ENCODE measurements at regions not wholly inside any gene's neighbourhood (a gene's known extent, or its start where the extent isn't known, plus 50 kb on each side); places are given as distances from the start of the nearest gene placed in this dataset.
"Not testable (repeated sequence)": the region's sequence is repeated elsewhere in the genome, so short reads cannot be mapped to it uniquely, and the experiment has no call there.

GRCh38 chr2:193867454-193867853 is 1672.7 kb upstream of the TMEFF2 start:
- no peak for DNase-seq (ENCODE audit: low spot score)

DNA sequence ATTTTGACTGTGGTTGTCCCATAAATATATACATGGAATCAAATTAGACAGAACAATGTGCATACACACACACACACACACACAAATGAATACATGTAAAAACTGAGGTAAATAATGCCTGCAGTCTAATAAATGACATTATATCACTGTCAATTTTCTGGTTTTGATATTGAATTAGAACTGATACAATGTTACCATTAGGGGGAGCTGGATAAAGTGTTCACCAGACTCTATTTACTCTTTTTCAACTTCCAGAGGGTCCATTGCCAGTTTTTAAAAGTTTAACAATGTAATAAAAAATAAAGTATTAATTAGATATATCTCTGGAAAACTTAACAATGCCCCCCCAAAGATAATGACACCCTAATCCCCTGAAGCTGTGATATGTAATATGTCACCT is 1666.8 kb upstream of the TMEFF2 start:
- no peak for DNase-seq (ENCODE audit: low spot score)

GRCh38 chr2:193847991-193848390 is 1653.3 kb upstream of the TMEFF2 start:
- DNase-seq (ENCODE audit: low spot score), result no peak

- DNase-seq (ENCODE audit: low spot score), result no peak
Observed at GRCh38 chr2:193847130-193847529, 1652.4 kb upstream of the TMEFF2 start.

- DNase-seq (ENCODE audit: low spot score), result no peak
Observed at GRCh38 chr2:193845604-193846003, 1650.9 kb upstream of the TMEFF2 start.

DNA sequence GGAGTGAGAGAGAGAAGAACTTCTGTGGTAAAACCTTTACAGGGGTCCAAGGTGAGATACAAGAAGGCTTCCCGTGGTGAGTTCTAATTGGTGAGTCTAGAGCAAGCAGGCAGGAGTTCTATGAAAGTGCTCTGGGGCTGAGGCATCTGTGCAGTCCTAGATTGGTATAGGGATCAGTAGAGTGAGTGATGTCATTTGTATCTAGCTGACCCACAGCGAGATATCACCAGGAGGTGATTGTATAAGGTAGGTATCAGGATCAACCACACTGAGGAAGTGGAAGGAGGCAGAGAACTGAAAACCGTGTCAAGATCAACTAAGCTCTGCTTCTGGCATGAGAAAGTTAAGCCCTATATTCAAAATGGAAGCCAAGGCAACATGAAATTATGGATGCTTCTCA is 1648.9 kb upstream of the TMEFF2 start:
- no peak for DNase-seq (ENCODE audit: low spot score)

DNA sequence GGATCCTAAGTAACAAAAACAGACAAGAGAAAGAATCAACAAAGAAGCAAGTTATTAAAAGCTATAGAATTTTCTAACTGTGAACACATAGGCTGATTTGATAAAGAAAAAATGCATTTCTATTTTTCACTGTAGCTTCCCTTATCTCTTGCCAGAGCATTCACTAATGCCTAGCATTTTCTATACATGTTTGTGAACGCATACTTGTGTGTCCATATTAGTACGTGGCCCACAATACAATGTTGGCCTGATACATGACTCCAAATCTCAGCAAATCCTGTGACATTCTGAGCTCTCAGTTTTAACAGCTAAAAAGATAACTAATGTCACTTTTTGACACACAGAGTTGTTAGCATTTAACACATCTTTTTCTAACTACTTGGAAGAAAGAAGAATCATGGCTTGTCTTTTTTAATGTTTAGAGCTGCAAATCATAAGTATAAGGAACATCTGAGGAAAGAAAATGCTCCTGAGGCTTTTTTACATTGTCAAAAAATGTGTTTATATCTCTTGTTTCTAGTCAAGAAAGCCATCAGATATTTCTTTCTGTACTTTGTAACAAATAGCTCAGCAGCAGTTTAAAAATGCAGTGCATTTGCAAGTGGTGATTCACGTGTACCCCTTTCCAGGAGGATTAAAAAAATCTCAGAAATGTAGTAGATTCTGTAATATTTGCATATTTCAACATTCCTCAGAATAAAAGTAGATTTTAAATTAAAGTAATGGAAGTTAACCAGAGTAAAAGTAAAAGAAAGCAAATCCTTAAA is 1646.8 kb upstream of the TMEFF2 start:
- no peak for DNase-seq (ENCODE audit: low spot score)

DNA sequence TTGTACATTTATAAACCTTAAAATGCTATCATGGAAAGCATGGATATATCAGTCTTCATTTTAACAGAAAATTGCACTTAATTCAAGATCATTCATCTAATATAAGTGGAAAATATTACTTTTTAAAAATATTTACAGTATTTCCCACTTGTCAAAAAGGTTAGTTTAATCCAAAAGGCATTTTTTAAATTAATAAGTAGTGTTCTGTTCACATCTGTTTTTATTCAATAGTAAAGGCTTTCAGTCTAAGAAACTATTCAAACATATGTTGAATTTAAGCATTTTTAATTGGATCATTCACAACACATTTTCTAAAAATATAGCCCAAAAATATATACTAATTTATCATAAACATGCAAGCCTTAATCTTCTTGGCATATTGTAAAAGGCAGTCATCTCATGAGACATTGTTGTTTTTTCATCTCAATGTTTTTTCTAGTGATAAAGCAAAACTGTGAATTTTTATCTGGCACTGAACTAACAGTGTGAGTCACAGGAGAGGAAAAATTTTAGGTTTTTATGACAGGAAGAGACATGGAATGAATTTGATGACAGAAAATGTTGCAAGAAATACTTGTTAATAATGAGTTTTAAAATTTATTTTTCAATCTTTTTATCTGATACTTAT is 1642.5 kb upstream of the TMEFF2 start:
- DNase-seq (ENCODE audit: low spot score), result no peak

DNA sequence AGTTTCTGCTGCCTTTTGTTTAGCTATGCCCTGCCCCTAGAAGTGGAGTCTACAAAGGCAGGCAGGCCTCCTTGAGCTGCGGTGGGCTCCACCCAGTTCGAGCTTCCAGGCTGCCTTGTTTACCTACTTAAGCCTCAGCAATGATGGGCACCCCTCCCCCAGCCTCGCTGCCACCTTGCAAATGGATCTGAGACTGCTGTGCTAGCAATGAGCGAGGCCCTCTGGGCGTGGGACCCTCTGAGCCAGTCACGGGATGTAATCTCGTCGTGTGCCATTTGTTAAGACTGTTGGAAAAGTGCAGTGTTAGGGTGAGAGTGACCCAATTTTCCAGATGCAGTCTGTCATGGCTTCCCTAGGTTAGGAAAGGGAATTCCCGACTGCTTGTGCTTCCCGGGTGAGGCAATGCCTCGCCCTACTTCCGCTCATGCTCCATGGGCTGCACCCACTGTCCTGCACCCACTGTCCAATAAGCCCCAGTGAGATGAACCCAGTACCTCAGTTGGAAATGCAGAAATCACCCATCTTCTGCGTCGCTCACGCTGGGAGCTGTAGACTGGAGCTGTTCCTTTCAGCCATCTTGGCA is 1641.8 kb upstream of the TMEFF2 start:
- not testable (repeated sequence) for DNase-seq (ENCODE audit: low spot score)

DNA sequence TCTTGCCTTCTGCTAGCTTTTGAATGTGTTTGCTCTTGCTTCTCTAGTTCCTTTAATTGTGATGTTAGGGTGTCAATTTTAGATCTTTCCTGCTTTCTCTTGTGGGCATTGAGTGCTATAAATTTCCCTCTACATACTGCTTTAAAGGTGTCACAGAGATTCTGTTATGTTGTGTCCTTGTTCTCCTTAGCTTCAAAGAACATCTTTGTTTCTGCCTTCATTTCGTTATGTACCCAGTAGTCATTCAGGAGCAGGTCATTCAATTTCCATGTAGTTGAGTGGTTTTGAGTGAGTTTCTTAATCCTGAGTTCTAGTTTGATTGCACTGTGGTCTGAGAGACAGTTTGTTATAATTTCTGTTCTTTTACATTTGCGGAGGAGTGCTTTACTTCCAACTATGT is 1639.2 kb upstream of the TMEFF2 start:
- not testable (repeated sequence) for DNase-seq (ENCODE audit: low spot score)

GRCh38 chr2:193824474-193824873 is 1629.7 kb upstream of the TMEFF2 start:
- DNase-seq (ENCODE audit: low spot score), result no peak

- DNase-seq (ENCODE audit: low spot score), result no peak
Observed at GRCh38 chr2:193818801-193819499, 1624.2 kb upstream of the TMEFF2 start.

- no peak for DNase-seq (ENCODE audit: low spot score)
Observed at GRCh38 chr2:193816008-193816407, 1621.3 kb upstream of the TMEFF2 start.

DNA sequence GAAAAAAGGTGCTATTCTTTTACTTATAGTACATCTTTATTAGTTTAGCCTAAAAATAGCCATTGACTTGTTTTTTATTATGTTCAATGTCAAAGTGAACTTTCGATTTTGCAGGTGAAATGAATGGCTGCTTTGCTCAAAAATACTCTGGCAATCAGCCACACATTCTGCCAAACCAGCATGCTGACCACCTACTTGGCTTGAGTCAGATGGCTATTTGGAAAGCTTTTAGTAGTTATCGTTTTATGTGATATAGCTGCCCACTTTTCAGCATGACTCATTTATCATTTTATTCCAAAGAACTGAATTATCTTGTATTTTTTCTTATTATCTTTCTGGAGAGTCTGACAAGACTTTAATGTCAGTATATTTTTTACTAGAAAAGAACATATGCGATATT is 1615.8 kb upstream of the TMEFF2 start:
- DNase-seq (ENCODE audit: low spot score), result no peak

GRCh38 chr2:193808877-193809276 is 1614.1 kb upstream of the TMEFF2 start:
- DNase-seq (ENCODE audit: low spot score), result no peak

DNA sequence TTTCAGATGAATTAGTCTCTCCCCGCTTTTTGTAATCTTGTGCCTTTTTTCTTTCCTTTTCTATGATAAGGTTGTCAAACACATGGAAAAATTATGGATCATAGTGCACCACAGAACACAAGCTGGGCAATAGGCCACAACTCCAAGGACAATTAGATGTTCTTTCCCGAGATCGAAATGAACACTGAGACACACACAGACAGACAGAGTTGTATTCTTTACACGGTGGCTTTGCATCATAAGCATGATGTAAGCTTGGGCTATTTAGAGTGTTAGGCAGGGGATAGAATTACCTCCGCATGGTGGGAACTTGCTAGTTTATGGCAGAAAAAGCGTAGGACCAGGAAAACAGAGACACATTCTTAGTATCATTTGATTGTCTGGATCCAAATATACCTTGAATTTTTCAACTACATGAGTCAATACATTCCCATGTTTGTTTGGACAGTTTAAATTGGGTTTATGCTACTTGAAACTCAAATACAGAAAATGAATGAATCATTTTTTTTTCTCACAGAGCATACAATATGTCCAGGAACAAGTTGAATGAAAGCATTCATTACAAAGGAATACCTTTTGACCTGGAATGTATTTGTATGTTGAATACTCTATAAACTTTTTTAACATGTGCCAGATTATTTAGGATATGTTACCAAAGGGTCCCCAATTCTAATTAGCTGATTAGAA is 1611.5 kb upstream of the TMEFF2 start:
- no peak for DNase-seq (ENCODE audit: low spot score)

DNA sequence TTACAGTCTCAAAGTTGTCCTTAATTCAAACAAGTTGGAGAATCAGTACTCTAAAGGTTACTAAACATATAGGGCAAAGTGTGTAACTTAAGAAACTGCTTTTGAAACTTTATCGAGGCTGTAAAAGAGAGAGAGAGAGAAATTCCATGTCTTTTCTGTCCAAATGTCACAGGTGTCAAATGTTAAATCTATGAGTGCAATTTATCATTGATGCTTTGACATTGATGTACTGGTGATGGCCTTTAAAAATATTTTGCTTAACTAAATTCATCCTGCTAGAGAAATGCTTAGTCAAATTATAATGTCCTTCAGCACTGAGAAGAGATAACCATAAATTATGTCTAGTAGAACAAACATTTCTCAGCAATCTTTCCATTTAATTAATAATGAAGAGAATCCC is 1602.1 kb upstream of the TMEFF2 start:
- no peak for DNase-seq (ENCODE audit: low spot score)

- no peak for DNase-seq (ENCODE audit: low spot score)
Observed at GRCh38 chr2:193793914-193794313, 1599.2 kb upstream of the TMEFF2 start.

DNA sequence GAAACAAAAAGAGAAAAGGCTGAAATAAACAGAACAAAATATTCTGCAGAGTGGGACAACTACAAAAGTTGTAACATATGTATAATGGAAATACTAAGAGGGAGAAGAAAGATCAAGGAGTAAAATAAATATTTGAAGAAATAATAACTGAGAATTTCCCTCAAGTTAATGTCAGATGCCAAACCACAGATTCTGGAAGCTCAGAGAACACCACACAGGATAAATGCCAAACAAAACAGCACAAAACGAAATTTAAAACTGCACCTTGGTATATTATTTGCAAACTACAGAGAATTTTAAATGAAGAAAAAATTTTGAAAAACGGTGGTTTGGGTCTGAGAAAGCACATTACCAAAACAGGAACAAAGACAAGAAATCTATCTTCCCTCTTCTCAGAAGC is 1588.9 kb upstream of the TMEFF2 start:
- DNase-seq (ENCODE audit: low spot score), result no peak

DNA sequence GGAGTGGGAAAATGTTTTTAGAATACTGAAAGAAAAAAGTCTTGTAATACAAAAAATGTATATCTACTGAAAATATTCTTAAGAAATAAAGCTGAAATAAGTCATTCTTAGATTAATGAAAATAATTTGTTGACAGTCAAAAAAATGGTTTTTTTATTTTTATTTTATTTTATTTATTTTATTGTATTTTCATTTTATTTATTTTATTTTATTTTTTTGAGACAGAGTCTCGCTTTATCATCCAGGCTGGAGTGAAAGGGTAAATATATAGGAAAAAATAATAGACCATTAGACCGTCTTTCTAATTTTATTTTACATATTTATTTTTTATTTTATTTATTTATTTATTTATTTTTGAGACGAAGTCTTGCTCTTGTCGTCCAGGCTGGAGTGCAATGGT is 1583.6 kb upstream of the TMEFF2 start:
- DNase-seq (ENCODE audit: low spot score), result no peak

GRCh38 chr2:193776988-193777387 is 1582.3 kb upstream of the TMEFF2 start:
- DNase-seq (ENCODE audit: low spot score), result no peak

GRCh38 chr2:193774166-193774565 is 1579.4 kb upstream of the TMEFF2 start:
- no peak for DNase-seq (ENCODE audit: low spot score)
